ENCODE measurements at regions not wholly inside any gene's neighbourhood (a gene's known extent, or its start where the extent isn't known, plus 50 kb on each side); places are given as distances from the start of the nearest gene placed in this dataset.

DNA sequence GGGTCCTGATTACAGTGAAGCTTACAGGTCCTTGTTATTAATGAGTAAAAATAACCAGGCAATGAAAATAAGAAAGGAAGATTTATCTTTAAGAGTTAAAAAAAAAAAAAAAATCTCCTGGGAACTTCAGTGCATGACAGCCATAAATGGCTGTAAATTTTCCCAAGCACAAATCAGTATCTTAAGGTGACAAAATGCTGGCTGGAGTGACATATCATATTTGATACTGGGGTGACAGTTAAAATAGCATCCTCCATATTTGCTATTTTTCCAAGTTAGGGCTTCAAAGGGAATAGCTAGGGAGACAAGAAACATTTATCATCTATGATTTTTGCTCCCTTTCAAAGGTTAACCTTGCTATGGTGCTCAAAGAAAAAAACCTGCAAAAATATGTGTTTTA is 226.6 kb downstream of the PRDM2 start:
- no peaks in the 10 kb centered on the region for H3K36me3 ChIP-seq (ENCODE audit: control insufficient read depth in 4 of 4, insufficient read depth in 4 of 4, low read length in 4 of 4)
- H3K27me3 ChIP-seq (ENCODE audit: control insufficient read depth in 3 of 3, insufficient read depth in 3 of 3, low read length in 2 of 3) = peaks cover 0 to 2% (median 0%) of the 10 kb centered on the region in 3 donors
- no peak for ATAC-seq (ENCODE audit: insufficient read depth, low FRiP score)
- H3K4me1 ChIP-seq (ENCODE audit: control insufficient read depth in 5 of 5, insufficient read depth in 5 of 5, low read length in 5 of 5) = no peaks in the 10 kb centered on the region
- peaks cover 0 to 2% (median 0%) of the 10 kb centered on the region in 4 donors for H3K9me3 ChIP-seq (ENCODE audit: control insufficient read depth in 4 of 4, insufficient read depth in 3 of 4, low read length in 3 of 4)
- H3K9ac ChIP-seq (ENCODE audit: insufficient read depth in 1 of 2, low read length in 2 of 2) = no peak overlapping the region
- H3K27ac ChIP-seq (ENCODE audit: low read depth in 1 of 2, low read length in 1 of 2) = no peak overlapping the region
- no peak for DNase-seq
- no peak overlapping the region for H3K4me3 ChIP-seq
- TF ChIP-seq, protein P1, sequence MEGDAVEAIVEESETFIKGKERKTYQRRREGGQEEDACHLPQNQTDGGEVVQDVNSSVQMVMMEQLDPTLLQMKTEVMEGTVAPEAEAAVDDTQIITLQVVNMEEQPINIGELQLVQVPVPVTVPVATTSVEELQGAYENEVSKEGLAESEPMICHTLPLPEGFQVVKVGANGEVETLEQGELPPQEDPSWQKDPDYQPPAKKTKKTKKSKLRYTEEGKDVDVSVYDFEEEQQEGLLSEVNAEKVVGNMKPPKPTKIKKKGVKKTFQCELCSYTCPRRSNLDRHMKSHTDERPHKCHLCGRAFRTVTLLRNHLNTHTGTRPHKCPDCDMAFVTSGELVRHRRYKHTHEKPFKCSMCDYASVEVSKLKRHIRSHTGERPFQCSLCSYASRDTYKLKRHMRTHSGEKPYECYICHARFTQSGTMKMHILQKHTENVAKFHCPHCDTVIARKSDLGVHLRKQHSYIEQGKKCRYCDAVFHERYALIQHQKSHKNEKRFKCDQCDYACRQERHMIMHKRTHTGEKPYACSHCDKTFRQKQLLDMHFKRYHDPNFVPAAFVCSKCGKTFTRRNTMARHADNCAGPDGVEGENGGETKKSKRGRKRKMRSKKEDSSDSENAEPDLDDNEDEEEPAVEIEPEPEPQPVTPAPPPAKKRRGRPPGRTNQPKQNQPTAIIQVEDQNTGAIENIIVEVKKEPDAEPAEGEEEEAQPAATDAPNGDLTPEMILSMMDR (IDR thresholded peaks at IDR 0.05; ENCODE audit: control extremely low read depth, extremely low read depth) = no peak

DNA sequence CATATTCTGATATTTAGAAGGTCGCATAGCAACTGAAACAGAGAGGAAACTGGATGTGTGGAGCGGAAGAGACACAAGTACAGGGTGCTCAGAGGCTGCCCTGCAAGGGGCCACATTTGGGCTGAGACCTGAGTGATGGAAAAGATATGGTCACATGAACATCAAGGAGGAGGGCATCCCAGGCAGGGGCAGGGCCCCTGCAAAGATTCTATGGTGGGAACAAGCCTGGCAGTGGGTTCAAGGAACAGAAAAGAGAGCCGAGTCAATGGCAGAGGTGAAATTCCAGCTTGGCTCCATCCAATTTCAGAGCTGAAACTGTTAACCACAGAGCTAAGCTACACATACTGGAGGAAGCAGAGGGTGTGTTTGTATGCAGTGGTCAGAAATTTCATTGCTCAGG is 227.7 kb downstream of the PRDM2 start:
- no peaks in the 10 kb centered on the region for H3K4me1 ChIP-seq (ENCODE audit: control insufficient read depth in 5 of 5, insufficient read depth in 5 of 5, low read length in 5 of 5)
- no peak overlapping the region for H3K9ac ChIP-seq (ENCODE audit: insufficient read depth in 1 of 2, low read length in 2 of 2)
- DNase-seq = no peak
- ATAC-seq (ENCODE audit: insufficient read depth, low FRiP score) = no peak
- H3K27me3 ChIP-seq (ENCODE audit: control insufficient read depth in 3 of 3, insufficient read depth in 3 of 3, low read length in 2 of 3) = peaks cover 0 to 2% (median 0%) of the 10 kb centered on the region in 3 donors
- 79 to 87% methylated on average over 3 of the region's 3 CpGs for WGBS, 2 donors
- H3K36me3 ChIP-seq (ENCODE audit: control insufficient read depth in 4 of 4, insufficient read depth in 4 of 4, low read length in 4 of 4) = no peaks in the 10 kb centered on the region
- no peak overlapping the region for H3K4me3 ChIP-seq
- H3K27ac ChIP-seq (ENCODE audit: low read depth in 1 of 2, low read length in 1 of 2) = no peak overlapping the region
- TF ChIP-seq, protein P1 (IDR thresholded peaks at IDR 0.05; ENCODE audit: control extremely low read depth, extremely low read depth) = no peak
- H3K9me3 ChIP-seq (ENCODE audit: control insufficient read depth in 4 of 4, insufficient read depth in 3 of 4, low read length in 3 of 4) = peaks cover 0 to 2% (median 0%) of the 10 kb centered on the region in 4 donors

DNA sequence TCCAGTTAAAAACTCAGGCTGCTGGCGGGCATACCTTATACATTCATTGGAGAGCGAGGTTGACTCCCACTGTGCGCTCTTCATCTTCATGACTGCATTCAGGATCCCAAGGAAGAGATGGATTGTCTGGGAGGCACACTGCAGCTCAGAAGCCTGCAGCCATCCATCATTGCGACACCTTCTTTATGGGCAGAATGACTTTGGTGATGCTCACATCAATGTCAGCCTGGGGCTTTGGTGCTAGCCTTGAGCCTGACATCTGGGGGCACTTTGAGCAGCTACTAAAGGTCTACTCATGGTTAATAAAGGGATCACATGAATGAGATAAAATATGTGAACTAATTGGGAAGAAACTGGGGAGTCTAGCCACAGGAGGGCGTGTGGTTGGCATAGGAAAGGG is 229.3 kb downstream of the PRDM2 start:
- TF ChIP-seq, protein P1 (IDR thresholded peaks at IDR 0.05; ENCODE audit: control extremely low read depth, extremely low read depth) = no peak
- DNase-seq = no peak
- peaks cover 0 to 2% (median 0%) of the 10 kb centered on the region in 4 donors for H3K9me3 ChIP-seq (ENCODE audit: control insufficient read depth in 4 of 4, insufficient read depth in 3 of 4, low read length in 3 of 4)
- no peak overlapping the region for H3K4me3 ChIP-seq
- 71% methylated on average over 5 of the region's 5 CpGs for WGBS, 2 donors
- no peak for ATAC-seq (ENCODE audit: insufficient read depth, low FRiP score)
- H3K36me3 ChIP-seq (ENCODE audit: control insufficient read depth in 4 of 4, insufficient read depth in 4 of 4, low read length in 4 of 4) = no peaks in the 10 kb centered on the region
- H3K4me1 ChIP-seq (ENCODE audit: control insufficient read depth in 5 of 5, insufficient read depth in 5 of 5, low read length in 5 of 5) = no peaks in the 10 kb centered on the region
- H3K27me3 ChIP-seq (ENCODE audit: control insufficient read depth in 3 of 3, insufficient read depth in 3 of 3, low read length in 2 of 3) = peaks cover 0 to 2% (median 0%) of the 10 kb centered on the region in 3 donors
- H3K27ac ChIP-seq (ENCODE audit: low read depth in 1 of 2, low read length in 1 of 2) = no peak overlapping the region
- no peak overlapping the region for H3K9ac ChIP-seq (ENCODE audit: insufficient read depth in 1 of 2, low read length in 2 of 2)

DNA sequence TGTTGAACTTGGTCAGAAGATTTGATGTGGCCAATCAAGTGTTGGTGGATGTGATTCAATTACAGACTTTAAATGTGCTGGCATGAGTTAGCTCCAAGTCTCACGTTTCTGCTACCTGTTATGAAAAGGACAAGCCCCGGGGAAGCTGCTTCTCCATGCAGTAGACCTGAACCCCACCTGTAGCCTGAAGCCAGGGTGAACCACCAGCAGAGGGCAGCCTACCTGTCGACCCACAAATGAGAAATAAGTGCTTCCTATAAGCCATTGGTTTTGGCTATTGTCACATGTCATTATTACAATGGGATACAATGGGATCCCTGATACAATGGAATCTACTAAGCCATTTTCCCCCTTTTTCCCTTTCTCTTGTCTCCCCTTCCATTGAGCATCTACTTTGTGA is 230.2 kb downstream of the PRDM2 start:
- Histone ChIP-seq H3K27me3 (ENCODE audit: control insufficient read depth in 3 of 3, insufficient read depth in 3 of 3, low read length in 2 of 3) (peaks cover 0 to 2% (median 0%) of the 10 kb centered on the region in 3 donors), H3K4me3 (no peak overlapping the region), H3K4me1 (ENCODE audit: control insufficient read depth in 5 of 5, insufficient read depth in 5 of 5, low read length in 5 of 5) (no peaks in the 10 kb centered on the region), H3K9me3 (ENCODE audit: control insufficient read depth in 4 of 4, insufficient read depth in 3 of 4, low read length in 3 of 4) (peaks cover 0 to 2% (median 0%) of the 10 kb centered on the region in 4 donors), H3K27ac (ENCODE audit: low read depth in 1 of 2, low read length in 1 of 2) (no peak overlapping the region), H3K9ac (ENCODE audit: insufficient read depth in 1 of 2, low read length in 2 of 2) (no peak overlapping the region), H3K36me3 (ENCODE audit: control insufficient read depth in 4 of 4, insufficient read depth in 4 of 4, low read length in 4 of 4) (no peaks in the 10 kb centered on the region)
- WGBS, 2 donors = 31 to 35% methylated on average over 3 of the region's 3 CpGs
- no peak for DNase-seq
- ATAC-seq (ENCODE audit: insufficient read depth, low FRiP score) = no peak
- TF ChIP-seq, protein P1 (IDR thresholded peaks at IDR 0.05; ENCODE audit: control extremely low read depth, extremely low read depth) = no peak
